HTR-8/SVneo (cell line): ENCODE measurements at regions not wholly inside any gene's neighbourhood (a gene's known extent, or its start where the extent isn't known, plus 50 kb on each side); places are given as distances from the start of the nearest gene placed in this dataset.

ENCODE experiments used
- DNase-seq: peaks from one replicate; pipeline ENCODE4 v3.0.0; 2011; ENCODE audit warnings: low spot score, mixed read lengths; ENCODE audit not compliant: insufficient read length
- FAIRE-seq: peaks from 2 replicates; lab custom pipeline; 2011; peaks lifted over from hg19 to GRCh38; lab: Jason Lieb, UNC

GRCh38 chr15:56868170-56868569, 50.3 kb upstream of the TCF12 start:
- FAIRE-seq (no peak), DNase-seq (no peak)

- DNase-seq (no peak), FAIRE-seq (no peak)
Observed at GRCh38 chr15:56866803-56867202, 51.6 kb upstream of the TCF12 start.

GRCh38 chr15:56857828-56858227, 60.6 kb upstream of the TCF12 start:
- FAIRE-seq = no peak
- DNase-seq = no peak

GRCh38 chr15:56856934-56857333, 61.5 kb upstream of the TCF12 start:
- no peak for FAIRE-seq

GRCh38 chr15:56844892-56845291, 73.6 kb upstream of the TCF12 start:
- DNase-seq (no peak), FAIRE-seq (no peak)

More at GRCh38 chr15:56856934-56857333, 61.5 kb upstream of the TCF12 start:
- no peak for DNase-seq

- FAIRE-seq (no peak), DNase-seq (no peak)
Observed at GRCh38 chr15:56844471-56844870, 74.0 kb upstream of the TCF12 start.

GRCh38 chr15:56839641-56840040, 78.8 kb upstream of the TCF12 start:
- DNase-seq (no peak), FAIRE-seq (no peak)

- no peak for FAIRE-seq
- DNase-seq = no peak
Observed at GRCh38 chr15:56839099-56839498, 79.3 kb upstream of the TCF12 start.

- FAIRE-seq (no peak), DNase-seq (no peak)
Observed at GRCh38 chr15:56838085-56838484, 80.4 kb upstream of the TCF12 start.

GRCh38 chr15:56837273-56837672, 81.2 kb upstream of the TCF12 start:
- FAIRE-seq = no peak
- DNase-seq = peak; percentile 25

GRCh38 chr15:56835718-56836171, 82.7 kb upstream of the TCF12 start:
- FAIRE-seq (no peak), DNase-seq (no peak)

GRCh38 chr15:56832125-56832524, 86.3 kb upstream of the TCF12 start:
- DNase-seq (no peak), FAIRE-seq (no peak)

- no peak for FAIRE-seq
- DNase-seq = no peak
Observed at GRCh38 chr15:56831467-56832005, 86.9 kb upstream of the TCF12 start.

- FAIRE-seq (no peak), DNase-seq (no peak)
Observed at GRCh38 chr15:56824175-56824574, 90.9 kb upstream of the ZNF280D start.

GRCh38 chr15:56821721-56822425, 88.6 kb upstream of the ZNF280D start:
- peak; percentile 51 for DNase-seq
- FAIRE-seq = no peak

GRCh38 chr15:56820333-56820732, 87.0 kb upstream of the ZNF280D start:
- DNase-seq (no peak), FAIRE-seq (no peak)

GRCh38 chr15:56817321-56818080, 84.2 kb upstream of the ZNF280D start:
- FAIRE-seq = no peak

GRCh38 chr15:56816781-56817180, 83.5 kb upstream of the ZNF280D start:
- DNase-seq = no peak
- no peak for FAIRE-seq

More at GRCh38 chr15:56817321-56818080, 84.2 kb upstream of the ZNF280D start:
- DNase-seq = no peak

GRCh38 chr15:56815247-56815646, 81.9 kb upstream of the ZNF280D start:
- DNase-seq (no peak), FAIRE-seq (no peak)

- FAIRE-seq (no peak), DNase-seq (no peak)
Observed at GRCh38 chr15:56814429-56814828, 81.1 kb upstream of the ZNF280D start.

- FAIRE-seq = no peak
- DNase-seq = no peak
Observed at GRCh38 chr15:56813995-56814394, 80.7 kb upstream of the ZNF280D start.
